GM12875 (cell line): ENCODE measurements at regions not wholly inside any gene's neighbourhood (a gene's known extent, or its start where the extent isn't known, plus 50 kb on each side); places are given as distances from the start of the nearest gene placed in this dataset.

Experiments used
- H3K4me3 ChIP-seq: one replicate; pipeline ENCODE4 v1.5.1; 2011; ENCODE audit warnings: low read depth, low read length, control low read depth
- TF ChIP-seq, protein P1 (sequence below): IDR thresholded peaks from 2 replicates; pipeline ENCODE4 v1.5.1; 2011; ENCODE audit warnings: low read depth, mild to moderate bottlenecking, control low read depth, inconsistent platforms, low read length, moderate library complexity, borderline replicate concordance; ENCODE audit not compliant: insufficient read depth

DNA sequence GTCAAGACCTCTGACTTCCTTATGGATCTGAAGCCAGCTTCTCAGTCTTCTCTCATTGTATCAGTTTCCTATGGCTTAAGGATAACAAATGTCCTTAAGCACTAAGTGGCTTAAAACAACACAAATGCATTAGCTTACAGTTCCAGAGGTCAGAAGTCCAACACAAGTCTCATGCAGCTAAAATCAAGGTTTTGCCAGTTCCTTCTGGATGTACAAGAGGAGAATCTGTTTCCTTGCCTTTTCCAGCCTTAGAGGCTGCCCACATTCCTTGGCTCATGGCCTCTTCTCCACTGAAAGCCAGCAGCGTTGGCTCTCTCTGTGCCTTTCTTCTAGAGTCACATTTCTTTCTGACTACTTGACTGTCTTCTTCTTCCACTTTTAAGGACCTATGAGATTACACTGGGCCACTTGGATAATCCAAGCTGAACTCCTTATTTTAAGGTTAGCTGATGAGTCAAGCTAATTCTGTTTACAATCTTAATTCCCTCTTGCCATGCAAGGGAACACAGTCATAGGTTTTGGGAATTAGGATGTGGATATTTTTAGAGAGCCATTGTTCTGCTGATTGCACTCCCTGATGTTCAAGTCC, 179.0 kb downstream of the BCAS1 start:
- TF ChIP-seq, protein P1, sequence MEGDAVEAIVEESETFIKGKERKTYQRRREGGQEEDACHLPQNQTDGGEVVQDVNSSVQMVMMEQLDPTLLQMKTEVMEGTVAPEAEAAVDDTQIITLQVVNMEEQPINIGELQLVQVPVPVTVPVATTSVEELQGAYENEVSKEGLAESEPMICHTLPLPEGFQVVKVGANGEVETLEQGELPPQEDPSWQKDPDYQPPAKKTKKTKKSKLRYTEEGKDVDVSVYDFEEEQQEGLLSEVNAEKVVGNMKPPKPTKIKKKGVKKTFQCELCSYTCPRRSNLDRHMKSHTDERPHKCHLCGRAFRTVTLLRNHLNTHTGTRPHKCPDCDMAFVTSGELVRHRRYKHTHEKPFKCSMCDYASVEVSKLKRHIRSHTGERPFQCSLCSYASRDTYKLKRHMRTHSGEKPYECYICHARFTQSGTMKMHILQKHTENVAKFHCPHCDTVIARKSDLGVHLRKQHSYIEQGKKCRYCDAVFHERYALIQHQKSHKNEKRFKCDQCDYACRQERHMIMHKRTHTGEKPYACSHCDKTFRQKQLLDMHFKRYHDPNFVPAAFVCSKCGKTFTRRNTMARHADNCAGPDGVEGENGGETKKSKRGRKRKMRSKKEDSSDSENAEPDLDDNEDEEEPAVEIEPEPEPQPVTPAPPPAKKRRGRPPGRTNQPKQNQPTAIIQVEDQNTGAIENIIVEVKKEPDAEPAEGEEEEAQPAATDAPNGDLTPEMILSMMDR, result no peak
- H3K4me3 ChIP-seq, result no peak overlapping the region

DNA sequence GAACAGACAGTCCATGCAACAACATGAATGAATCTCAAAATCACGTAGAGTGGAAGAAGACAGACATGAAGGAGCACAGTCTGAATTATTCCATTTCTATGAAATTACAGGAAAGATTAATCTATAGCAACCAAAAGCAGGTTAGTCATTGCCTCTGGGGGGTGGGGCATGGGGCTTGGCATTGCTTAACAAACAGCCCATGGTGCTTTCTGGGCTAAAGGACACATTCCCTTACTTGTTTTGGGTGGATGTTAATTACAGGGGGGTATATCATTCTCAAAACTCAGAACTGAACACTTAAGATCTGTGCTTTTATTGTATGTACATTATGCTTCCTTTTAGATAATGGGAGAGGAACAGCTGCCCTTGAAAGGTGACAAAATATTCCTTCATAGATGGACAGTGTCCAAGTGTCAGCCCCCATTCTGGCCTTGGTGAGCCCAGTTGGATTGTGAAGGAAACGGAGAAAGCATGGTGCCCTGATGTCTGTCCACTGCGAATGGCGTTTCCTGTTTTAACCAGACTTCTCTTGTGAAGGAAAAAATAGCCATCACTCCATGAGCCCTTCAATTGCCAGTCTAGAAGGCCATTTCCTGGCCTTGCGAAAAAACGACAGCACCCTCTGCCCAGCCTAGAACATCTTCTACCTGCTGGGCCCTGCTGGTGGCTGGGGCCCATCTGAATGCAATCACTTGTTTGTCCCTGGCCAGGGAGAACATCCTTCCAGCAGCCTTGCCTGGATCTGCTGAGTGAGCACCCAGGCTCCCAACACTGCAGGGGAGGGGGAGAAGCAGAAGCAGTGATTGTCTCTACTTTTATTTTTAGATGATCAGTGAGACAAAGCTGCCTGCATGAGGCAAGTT, 179.7 kb downstream of the BCAS1 start:
- H3K4me3 ChIP-seq, result no peak overlapping the region
- TF ChIP-seq, protein P1, result no peak

DNA sequence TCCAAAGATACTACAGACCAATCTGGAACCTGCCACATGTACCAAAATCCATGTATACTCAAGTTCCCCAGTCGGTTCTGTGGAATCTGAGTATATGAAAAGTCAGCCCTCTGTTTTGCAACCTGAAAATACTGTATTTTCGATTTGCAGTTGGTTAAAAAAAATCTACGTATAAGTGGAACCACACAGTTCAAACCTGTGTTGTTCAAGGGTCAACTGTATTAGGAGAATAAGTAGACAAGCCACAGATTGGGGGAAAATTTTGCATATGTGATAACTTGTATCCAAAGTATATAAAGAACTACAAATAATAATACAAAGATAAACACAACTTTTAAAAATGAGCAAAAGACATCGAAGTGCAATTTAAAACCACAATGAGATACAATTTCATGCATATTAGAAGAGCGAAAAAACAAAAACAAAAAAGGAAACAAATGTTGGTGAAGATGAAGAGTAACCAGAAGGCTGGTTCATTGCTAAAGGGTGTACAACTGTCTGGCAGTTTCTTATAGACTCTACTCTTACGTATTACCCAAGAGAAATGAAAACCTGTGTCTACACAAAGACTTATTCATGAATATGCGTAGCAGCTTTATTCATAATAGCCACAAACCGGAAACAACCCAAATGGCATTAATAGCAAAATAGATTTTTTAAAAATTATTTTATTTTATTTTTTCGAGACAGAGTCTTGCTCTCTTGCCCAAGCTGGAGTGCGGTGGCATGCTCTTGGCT, 180.8 kb downstream of the BCAS1 start:
- TF ChIP-seq, protein P1, result no peak
- H3K4me3 ChIP-seq, result no peak overlapping the region

DNA sequence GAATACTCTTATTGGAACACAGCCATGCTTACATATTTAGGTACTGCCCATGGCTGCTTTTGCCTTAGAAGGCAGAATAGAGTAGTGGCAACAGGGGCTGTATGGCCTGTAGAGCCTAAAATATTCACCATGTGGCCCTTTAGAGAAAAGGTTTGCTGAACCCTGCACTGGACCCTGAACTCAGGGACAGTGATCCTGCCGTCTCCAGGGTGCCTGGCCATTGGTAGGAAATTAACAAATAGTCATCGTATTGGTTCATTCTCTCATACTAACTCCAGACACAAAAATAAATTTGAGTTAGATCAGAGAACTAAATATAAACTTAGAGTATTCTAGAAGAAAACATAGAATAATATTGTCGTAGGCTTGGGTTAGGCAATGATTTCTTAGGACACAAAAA, 181.4 kb downstream of the BCAS1 start:
- TF ChIP-seq, protein P1, result no peak
- H3K4me3 ChIP-seq, result no peak overlapping the region

DNA sequence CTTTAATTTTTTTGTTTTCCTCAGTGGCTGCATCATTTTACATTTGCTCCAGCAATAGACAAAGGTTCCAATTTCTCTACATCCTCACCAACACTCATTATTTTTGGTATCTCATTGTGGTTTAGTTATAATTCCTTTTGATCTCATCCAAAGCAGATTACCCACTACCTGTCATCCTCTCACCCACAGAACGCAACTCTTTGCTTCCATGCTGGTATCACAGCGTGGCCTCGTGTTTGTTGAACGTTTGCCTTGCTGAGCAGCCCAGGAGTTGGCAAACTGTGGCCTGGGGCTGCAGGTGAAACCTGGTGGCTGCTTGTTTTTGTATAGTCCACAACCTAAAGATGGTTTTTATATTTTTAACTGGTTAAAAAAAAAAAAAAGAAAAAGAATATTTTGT, 181.9 kb downstream of the BCAS1 start:
- no peak overlapping the region for H3K4me3 ChIP-seq
- TF ChIP-seq, protein P1, result no peak

DNA sequence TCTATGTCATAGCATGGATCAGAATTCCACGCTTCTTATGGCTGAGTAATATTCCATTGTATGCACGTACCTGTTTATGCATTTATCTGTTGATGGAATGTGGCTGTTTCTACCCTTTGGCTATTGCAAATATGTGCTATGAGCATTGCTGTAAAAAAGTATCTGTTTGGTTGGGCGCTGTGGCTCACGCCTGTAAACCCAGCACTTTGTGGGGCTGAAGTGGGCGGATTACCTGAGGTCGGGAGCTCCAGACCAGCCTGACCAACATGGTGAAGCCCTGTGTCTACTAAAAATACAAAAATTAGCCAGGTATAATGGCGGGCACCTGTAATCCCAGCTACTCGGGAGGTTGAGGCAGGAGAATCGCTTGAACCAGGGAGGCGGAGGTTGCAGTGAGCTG, 182.4 kb downstream of the BCAS1 start:
- no peak overlapping the region for H3K4me3 ChIP-seq
- TF ChIP-seq, protein P1, result no peak
